SK-N-SH (cell line): ENCODE measurements at regions not wholly inside any gene's neighbourhood (a gene's known extent, or its start where the extent isn't known, plus 50 kb on each side); places are given as distances from the start of the nearest gene placed in this dataset.

Source experiments
- CTCF ChIP-seq: fragments of 200-600 bp; sonication (generic); IDR thresholded peaks from 2 replicates; pipeline ENCODE4 v1.6.1; 2017; ENCODE audit warnings: antibody characterized with exemption, mild to moderate bottlenecking, moderate library complexity
- IRF3 ChIP-seq: fragments of 150-350 bp; IDR thresholded peaks from 2 replicates; pipeline ENCODE4 v1.6.1; 2016; ENCODE audit warnings: mild to moderate bottlenecking, low read depth, low read length
- NRF1 ChIP-seq: IDR thresholded peaks from 2 replicates; pipeline ENCODE4 v1.6.1; 2012; ENCODE audit warnings: low read depth, mild to moderate bottlenecking, low read length
- POLR2AphosphoS5 ChIP-seq: IDR thresholded peaks from 2 replicates; pipeline ENCODE4 v1.6.1; 2012; ENCODE audit warnings: low read depth, low read length
- TAF1 ChIP-seq: IDR thresholded peaks from 2 replicates; pipeline ENCODE4 v1.6.1; 2012; ENCODE audit warnings: low read depth, mild to moderate bottlenecking, low read length, moderate library complexity, borderline replicate concordance

GRCh38 chrX:36947214-36947613 is 61.0 kb upstream of the FAM47C start:
- TF ChIP-seq IRF3 (no peak), TAF1 (no peak), POLR2AphosphoS5 (no peak), CTCF (no peak), NRF1 (no peak)
